ENCODE measurements at regions not wholly inside any gene's neighbourhood (a gene's known extent, or its start where the extent isn't known, plus 50 kb on each side); places are given as distances from the start of the nearest gene placed in this dataset.

GRCh38 chr10:10798864-10799192 lies 218.8 kb upstream of the CELF2 start:
- no peaks in the 10 kb centered on the region for H3K4me1 ChIP-seq (ENCODE audit: low read length)
- DNase-seq = no peak
- H3K9me3 ChIP-seq (ENCODE audit: low read length) = no peaks in the 10 kb centered on the region
- no peak overlapping the region for H3K9ac ChIP-seq (ENCODE audit: low read length)
- no peaks in the 10 kb centered on the region for H3K36me3 ChIP-seq (ENCODE audit: insufficient read depth, low read length)
- no peaks in the 10 kb centered on the region for H4K20me1 ChIP-seq (ENCODE audit: insufficient read depth, low read depth, low read length)
- no peak overlapping the region for H3K27ac ChIP-seq (ENCODE audit: low read length)
- no peak overlapping the region for H3K4me3 ChIP-seq (ENCODE audit: low read length)
- H3K9me2 ChIP-seq (replicated peaks; ENCODE audit: insufficient read depth, low read length) = no peaks in the 10 kb centered on the region
- no peaks in the 10 kb centered on the region for H3K27me3 ChIP-seq (ENCODE audit: low read length)
- no peaks in the 10 kb centered on the region for H3K79me2 ChIP-seq (ENCODE audit: low read length)
- no peak overlapping the region for H2AFZ ChIP-seq (ENCODE audit: low read length)
- H3K4me2 ChIP-seq (ENCODE audit: low read depth, low read length, poor library complexity, severe bottlenecking) = no peak overlapping the region

- H3K79me2 ChIP-seq (ENCODE audit: low read length) = no peaks in the 10 kb centered on the region
- DNase-seq = no peak
- no peaks in the 10 kb centered on the region for H3K27me3 ChIP-seq (ENCODE audit: low read length)
- H3K9ac ChIP-seq (ENCODE audit: low read length) = no peak overlapping the region
- no peaks in the 10 kb centered on the region for H4K20me1 ChIP-seq (ENCODE audit: insufficient read depth, low read depth, low read length)
- H3K9me3 ChIP-seq (ENCODE audit: low read length) = no peaks in the 10 kb centered on the region
- no peak overlapping the region for H2AFZ ChIP-seq (ENCODE audit: low read length)
- no peak overlapping the region for H3K4me2 ChIP-seq (ENCODE audit: low read depth, low read length, poor library complexity, severe bottlenecking)
- no peaks in the 10 kb centered on the region for H3K9me2 ChIP-seq (replicated peaks; ENCODE audit: insufficient read depth, low read length)
- H3K36me3 ChIP-seq (ENCODE audit: insufficient read depth, low read length) = no peaks in the 10 kb centered on the region
- H3K4me1 ChIP-seq (ENCODE audit: low read length) = no peaks in the 10 kb centered on the region
- H3K4me3 ChIP-seq (ENCODE audit: low read length) = no peak overlapping the region
- H3K27ac ChIP-seq (ENCODE audit: low read length) = no peak overlapping the region
These were observed 216.7 kb upstream of the CELF2 start for GRCh38 chr10:10800961-10801360.

- H2AFZ ChIP-seq (ENCODE audit: low read length) = no peak overlapping the region
- no peak overlapping the region for H3K4me2 ChIP-seq (ENCODE audit: low read depth, low read length, poor library complexity, severe bottlenecking)
- no peaks in the 10 kb centered on the region for H3K9me3 ChIP-seq (ENCODE audit: low read length)
- no peaks in the 10 kb centered on the region for H4K20me1 ChIP-seq (ENCODE audit: insufficient read depth, low read depth, low read length)
- H3K36me3 ChIP-seq (ENCODE audit: insufficient read depth, low read length) = no peaks in the 10 kb centered on the region
- H3K79me2 ChIP-seq (ENCODE audit: low read length) = no peaks in the 10 kb centered on the region
- no peak overlapping the region for H3K27ac ChIP-seq (ENCODE audit: low read length)
- H3K4me1 ChIP-seq (ENCODE audit: low read length) = no peaks in the 10 kb centered on the region
- no peak overlapping the region for H3K4me3 ChIP-seq (ENCODE audit: low read length)
- H3K9me2 ChIP-seq (replicated peaks; ENCODE audit: insufficient read depth, low read length) = no peaks in the 10 kb centered on the region
- no peaks in the 10 kb centered on the region for H3K27me3 ChIP-seq (ENCODE audit: low read length)
- DNase-seq = no peak
- no peak overlapping the region for H3K9ac ChIP-seq (ENCODE audit: low read length)
These were observed 214.4 kb upstream of the CELF2 start for GRCh38 chr10:10803278-10803677.

GRCh38 chr10:10804061-10804460 lies 213.6 kb upstream of the CELF2 start:
- no peaks in the 10 kb centered on the region for H3K9me3 ChIP-seq (ENCODE audit: low read length)
- no peak for DNase-seq
- H2AFZ ChIP-seq (ENCODE audit: low read length) = no peak overlapping the region
- no peaks in the 10 kb centered on the region for H4K20me1 ChIP-seq (ENCODE audit: insufficient read depth, low read depth, low read length)
- H3K4me1 ChIP-seq (ENCODE audit: low read length) = no peaks in the 10 kb centered on the region
- H3K79me2 ChIP-seq (ENCODE audit: low read length) = no peaks in the 10 kb centered on the region
- H3K27me3 ChIP-seq (ENCODE audit: low read length) = no peaks in the 10 kb centered on the region
- H3K9ac ChIP-seq (ENCODE audit: low read length) = no peak overlapping the region
- H3K4me2 ChIP-seq (ENCODE audit: low read depth, low read length, poor library complexity, severe bottlenecking) = no peak overlapping the region
- no peak overlapping the region for H3K27ac ChIP-seq (ENCODE audit: low read length)
- no peak overlapping the region for H3K4me3 ChIP-seq (ENCODE audit: low read length)
- H3K36me3 ChIP-seq (ENCODE audit: insufficient read depth, low read length) = no peaks in the 10 kb centered on the region
- no peaks in the 10 kb centered on the region for H3K9me2 ChIP-seq (replicated peaks; ENCODE audit: insufficient read depth, low read length)

GRCh38 chr10:10804998-10805740 lies 212.5 kb upstream of the CELF2 start:
- no peak overlapping the region for H3K4me2 ChIP-seq (ENCODE audit: low read depth, low read length, poor library complexity, severe bottlenecking)
- H3K79me2 ChIP-seq (ENCODE audit: low read length) = no peaks in the 10 kb centered on the region
- no peaks in the 10 kb centered on the region for H4K20me1 ChIP-seq (ENCODE audit: insufficient read depth, low read depth, low read length)
- H3K9me3 ChIP-seq (ENCODE audit: low read length) = no peaks in the 10 kb centered on the region
- H3K9ac ChIP-seq (ENCODE audit: low read length) = no peak overlapping the region
- H2AFZ ChIP-seq (ENCODE audit: low read length) = no peak overlapping the region
- no peak overlapping the region for H3K4me3 ChIP-seq (ENCODE audit: low read length)
- H3K4me1 ChIP-seq (ENCODE audit: low read length) = no peaks in the 10 kb centered on the region
- H3K27ac ChIP-seq (ENCODE audit: low read length) = no peak overlapping the region
- DNase-seq = no peak
- H3K9me2 ChIP-seq (replicated peaks; ENCODE audit: insufficient read depth, low read length) = no peaks in the 10 kb centered on the region
- no peaks in the 10 kb centered on the region for H3K36me3 ChIP-seq (ENCODE audit: insufficient read depth, low read length)
- H3K27me3 ChIP-seq (ENCODE audit: low read length) = no peaks in the 10 kb centered on the region

- H3K36me3 ChIP-seq (ENCODE audit: insufficient read depth, low read length) = no peaks in the 10 kb centered on the region
- no peak overlapping the region for H2AFZ ChIP-seq (ENCODE audit: low read length)
- no peak overlapping the region for H3K4me3 ChIP-seq (ENCODE audit: low read length)
- no peak for DNase-seq
- H3K27me3 ChIP-seq (ENCODE audit: low read length) = no peaks in the 10 kb centered on the region
- no peaks in the 10 kb centered on the region for H3K4me1 ChIP-seq (ENCODE audit: low read length)
- no peak overlapping the region for H3K9ac ChIP-seq (ENCODE audit: low read length)
- no peaks in the 10 kb centered on the region for H3K9me2 ChIP-seq (replicated peaks; ENCODE audit: insufficient read depth, low read length)
- H3K4me2 ChIP-seq (ENCODE audit: low read depth, low read length, poor library complexity, severe bottlenecking) = no peak overlapping the region
- H3K79me2 ChIP-seq (ENCODE audit: low read length) = no peaks in the 10 kb centered on the region
- no peaks in the 10 kb centered on the region for H4K20me1 ChIP-seq (ENCODE audit: insufficient read depth, low read depth, low read length)
- no peak overlapping the region for H3K27ac ChIP-seq (ENCODE audit: low read length)
- no peaks in the 10 kb centered on the region for H3K9me3 ChIP-seq (ENCODE audit: low read length)
These were observed 210.6 kb upstream of the CELF2 start for GRCh38 chr10:10807106-10807505.

GRCh38 chr10:10811562-10811961 lies 206.1 kb upstream of the CELF2 start:
- Histone ChIP-seq H3K4me3 (ENCODE audit: low read length) (no peak overlapping the region), H3K36me3 (ENCODE audit: insufficient read depth, low read length) (no peaks in the 10 kb centered on the region), H3K9me2 (replicated peaks; ENCODE audit: insufficient read depth, low read length) (no peaks in the 10 kb centered on the region), H3K79me2 (ENCODE audit: low read length) (no peaks in the 10 kb centered on the region), H3K9me3 (ENCODE audit: low read length) (no peaks in the 10 kb centered on the region), H3K9ac (ENCODE audit: low read length) (no peak overlapping the region), H3K27me3 (ENCODE audit: low read length) (no peaks in the 10 kb centered on the region), H3K4me1 (ENCODE audit: low read length) (no peaks in the 10 kb centered on the region), H2AFZ (ENCODE audit: low read length) (no peak overlapping the region), H4K20me1 (ENCODE audit: insufficient read depth, low read depth, low read length) (no peaks in the 10 kb centered on the region), H3K4me2 (ENCODE audit: low read depth, low read length, poor library complexity, severe bottlenecking) (no peak overlapping the region), H3K27ac (ENCODE audit: low read length) (no peak overlapping the region)
- DNase-seq = no peak

GRCh38 chr10:10813656-10814055 lies 204.0 kb upstream of the CELF2 start:
- H4K20me1 ChIP-seq (ENCODE audit: insufficient read depth, low read depth, low read length) = no peaks in the 10 kb centered on the region
- H3K4me1 ChIP-seq (ENCODE audit: low read length) = no peaks in the 10 kb centered on the region
- no peak overlapping the region for H3K9ac ChIP-seq (ENCODE audit: low read length)
- no peak for DNase-seq
- H3K79me2 ChIP-seq (ENCODE audit: low read length) = no peaks in the 10 kb centered on the region
- no peaks in the 10 kb centered on the region for H3K36me3 ChIP-seq (ENCODE audit: insufficient read depth, low read length)
- no peaks in the 10 kb centered on the region for H3K9me3 ChIP-seq (ENCODE audit: low read length)
- H3K9me2 ChIP-seq (replicated peaks; ENCODE audit: insufficient read depth, low read length) = no peaks in the 10 kb centered on the region
- H3K27me3 ChIP-seq (ENCODE audit: low read length) = no peaks in the 10 kb centered on the region
- H2AFZ ChIP-seq (ENCODE audit: low read length) = no peak overlapping the region
- H3K4me3 ChIP-seq (ENCODE audit: low read length) = no peak overlapping the region
- H3K4me2 ChIP-seq (ENCODE audit: low read depth, low read length, poor library complexity, severe bottlenecking) = no peak overlapping the region
- no peak overlapping the region for H3K27ac ChIP-seq (ENCODE audit: low read length)

- no peaks in the 10 kb centered on the region for H3K36me3 ChIP-seq (ENCODE audit: insufficient read depth, low read length)
- H4K20me1 ChIP-seq (ENCODE audit: insufficient read depth, low read depth, low read length) = no peaks in the 10 kb centered on the region
- no peaks in the 10 kb centered on the region for H3K27me3 ChIP-seq (ENCODE audit: low read length)
- H3K9me3 ChIP-seq (ENCODE audit: low read length) = no peaks in the 10 kb centered on the region
- H3K4me2 ChIP-seq (ENCODE audit: low read depth, low read length, poor library complexity, severe bottlenecking) = no peak overlapping the region
- no peaks in the 10 kb centered on the region for H3K4me1 ChIP-seq (ENCODE audit: low read length)
- no peak overlapping the region for H2AFZ ChIP-seq (ENCODE audit: low read length)
- DNase-seq = no peak
- no peaks in the 10 kb centered on the region for H3K79me2 ChIP-seq (ENCODE audit: low read length)
- H3K27ac ChIP-seq (ENCODE audit: low read length) = no peak overlapping the region
- H3K9ac ChIP-seq (ENCODE audit: low read length) = no peak overlapping the region
- H3K9me2 ChIP-seq (replicated peaks; ENCODE audit: insufficient read depth, low read length) = no peaks in the 10 kb centered on the region
- no peak overlapping the region for H3K4me3 ChIP-seq (ENCODE audit: low read length)
These were observed 203.6 kb upstream of the CELF2 start for GRCh38 chr10:10814069-10814468.

All from Karpas-422 (cell line).